ENCODE measurements at regions not wholly inside any gene's neighbourhood (a gene's known extent, or its start where the extent isn't known, plus 50 kb on each side); places are given as distances from the start of the nearest gene placed in this dataset.

DNA sequence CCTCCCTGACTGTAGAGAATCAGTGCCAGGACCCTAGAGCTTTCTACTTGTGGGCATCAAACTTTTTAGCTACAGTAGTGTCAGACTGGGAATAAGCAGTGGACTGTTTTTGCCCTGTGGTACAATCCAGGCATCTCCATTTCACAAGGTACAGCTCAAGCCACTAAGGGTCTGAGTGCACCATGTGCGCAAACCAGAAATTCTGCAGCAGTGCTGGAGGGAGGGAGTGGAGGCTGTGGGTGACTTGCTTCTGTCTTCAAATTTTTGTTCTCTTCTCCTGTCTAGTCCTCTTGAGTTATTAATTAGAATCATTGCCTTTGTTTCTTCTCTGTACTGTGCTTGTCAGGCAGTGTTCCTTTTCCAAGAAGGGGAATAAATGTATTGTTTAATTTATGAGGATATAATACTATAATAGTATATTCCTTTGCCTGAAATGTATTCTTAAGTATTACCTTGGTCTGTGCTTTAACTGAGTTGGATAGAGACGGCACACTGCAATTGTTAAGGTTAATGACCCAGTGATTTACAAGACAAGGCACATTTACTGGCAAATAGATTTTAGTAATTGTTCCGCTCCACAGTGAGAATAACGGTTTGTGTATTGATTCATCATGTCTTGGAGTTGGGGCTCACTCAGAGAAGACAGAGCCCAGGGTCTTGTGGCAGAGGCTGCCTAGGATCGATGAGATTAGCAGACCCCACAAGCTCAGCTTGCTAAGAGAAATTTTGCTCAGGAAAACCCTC is 390.6 kb upstream of the CFAP20DC start:
- no peak for DNase-seq

- DNase-seq = no peak
Measured at GRCh38 chr3:59438492-59438891, 388.7 kb upstream of the CFAP20DC start.

DNA sequence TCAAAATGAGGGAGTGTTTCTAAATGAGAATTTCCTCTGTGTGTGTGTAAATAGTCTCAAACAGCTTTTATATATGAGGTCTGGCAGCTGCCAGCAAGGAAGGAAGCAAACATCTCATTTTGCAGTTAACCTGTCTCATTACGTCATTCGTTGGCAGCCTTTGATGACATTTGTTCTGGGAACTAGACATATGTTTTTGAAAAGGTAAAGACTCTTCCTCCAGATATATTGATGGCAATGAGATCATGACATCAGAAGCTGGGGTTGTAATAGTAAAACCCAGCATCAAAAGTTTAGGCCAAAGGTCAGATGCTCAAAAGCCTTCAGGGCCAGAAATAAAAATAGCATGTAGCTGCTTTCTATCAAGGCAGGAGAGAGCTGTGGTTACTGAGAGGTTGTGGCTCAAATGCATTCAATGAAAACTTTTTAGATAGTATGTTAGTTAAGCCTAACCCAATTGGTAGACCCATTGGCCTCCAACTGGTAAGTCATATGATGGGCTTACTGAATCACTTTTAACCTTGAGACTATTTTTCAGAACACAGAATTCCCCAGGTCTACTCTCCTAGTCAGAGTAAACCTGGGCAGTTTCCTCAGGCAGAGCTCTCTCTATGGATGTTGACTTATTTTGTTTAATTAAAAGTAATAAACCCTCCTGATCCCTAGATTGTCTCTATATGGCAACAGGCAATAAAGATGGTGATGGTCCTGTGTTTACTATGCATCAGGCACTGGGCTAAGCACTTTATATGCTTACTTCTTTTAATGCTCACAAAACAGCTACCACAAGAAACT is 386.5 kb upstream of the CFAP20DC start:
- no peak for DNase-seq

DNA sequence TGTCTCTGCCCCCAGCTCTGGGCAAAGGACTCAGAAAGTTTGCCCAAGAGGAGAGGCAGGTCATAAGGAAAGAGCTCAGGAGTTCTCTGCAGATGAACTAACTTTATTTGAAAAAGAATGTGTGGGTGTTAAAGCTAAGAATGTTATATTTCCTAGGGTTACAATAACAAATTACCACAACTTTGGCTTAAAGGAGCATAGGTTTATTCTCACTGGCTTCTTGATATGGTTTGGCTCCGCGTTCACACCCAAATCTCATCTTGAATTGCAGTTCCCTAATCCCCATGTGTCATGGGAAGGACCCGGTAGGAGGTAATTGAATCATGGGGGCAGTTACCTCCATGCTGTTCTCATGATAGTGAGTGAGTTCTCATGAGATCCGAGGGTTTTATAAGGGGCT is 383.7 kb upstream of the CFAP20DC start:
- DNase-seq = no peak

DNA sequence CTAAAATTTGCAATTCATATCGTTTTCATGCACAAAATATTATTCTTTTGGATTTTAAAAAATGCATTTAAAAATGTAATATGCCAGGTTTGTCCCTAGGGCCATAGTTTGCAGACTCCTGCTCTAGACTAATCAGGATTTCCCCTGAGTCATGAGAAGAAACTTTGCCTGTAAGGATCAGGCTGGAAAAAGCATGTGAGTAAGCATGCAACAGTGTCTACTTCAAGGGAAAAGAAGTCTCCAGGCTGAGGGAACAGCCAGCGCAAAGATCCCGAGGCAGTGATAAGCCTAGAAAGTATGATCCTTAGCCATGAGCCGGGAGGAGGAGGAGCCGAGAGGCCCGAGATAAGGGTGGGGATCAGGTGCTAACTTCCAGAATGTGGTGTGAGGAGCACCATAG is 382.8 kb upstream of the CFAP20DC start:
- DNase-seq = no peak

DNA sequence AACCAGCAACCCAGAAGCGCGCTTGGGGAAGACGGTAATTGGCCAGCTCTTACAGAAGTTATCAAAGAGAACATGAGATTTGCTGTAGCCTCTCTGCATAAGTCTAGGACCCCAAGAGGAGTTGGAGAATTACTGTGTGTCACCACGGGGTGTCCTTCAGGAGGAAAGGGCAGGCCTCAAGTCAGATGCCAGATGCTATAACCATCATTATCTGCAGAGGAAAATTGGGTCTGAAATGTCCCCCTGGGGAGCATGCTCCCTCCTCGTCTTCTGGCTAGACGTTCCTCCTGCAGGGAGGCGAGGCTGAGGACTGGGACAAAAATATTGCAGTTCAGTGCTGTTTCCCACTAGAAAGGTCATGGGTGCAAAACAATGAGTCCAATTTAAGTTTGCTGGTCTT is 380.5 kb upstream of the CFAP20DC start:
- DNase-seq = no peak

DNA sequence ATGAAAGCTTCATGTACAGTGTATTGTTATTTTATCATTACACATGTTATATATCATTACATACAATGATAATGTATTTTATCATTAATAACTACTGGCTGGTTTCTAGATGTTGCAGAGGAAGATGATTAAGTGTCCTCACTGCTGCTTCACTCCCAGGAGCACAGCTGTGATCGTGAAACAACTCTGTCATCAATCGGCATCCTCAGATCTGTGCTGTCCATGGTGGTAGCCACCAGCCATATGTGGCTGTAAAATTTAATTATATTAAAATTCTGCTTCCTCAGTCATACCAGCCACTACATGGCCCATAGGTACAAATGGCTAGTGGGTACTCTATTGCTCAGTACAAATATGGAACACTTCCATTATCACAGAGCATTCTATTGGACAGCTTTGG is 379.4 kb upstream of the CFAP20DC start:
- DNase-seq = no peak

DNA sequence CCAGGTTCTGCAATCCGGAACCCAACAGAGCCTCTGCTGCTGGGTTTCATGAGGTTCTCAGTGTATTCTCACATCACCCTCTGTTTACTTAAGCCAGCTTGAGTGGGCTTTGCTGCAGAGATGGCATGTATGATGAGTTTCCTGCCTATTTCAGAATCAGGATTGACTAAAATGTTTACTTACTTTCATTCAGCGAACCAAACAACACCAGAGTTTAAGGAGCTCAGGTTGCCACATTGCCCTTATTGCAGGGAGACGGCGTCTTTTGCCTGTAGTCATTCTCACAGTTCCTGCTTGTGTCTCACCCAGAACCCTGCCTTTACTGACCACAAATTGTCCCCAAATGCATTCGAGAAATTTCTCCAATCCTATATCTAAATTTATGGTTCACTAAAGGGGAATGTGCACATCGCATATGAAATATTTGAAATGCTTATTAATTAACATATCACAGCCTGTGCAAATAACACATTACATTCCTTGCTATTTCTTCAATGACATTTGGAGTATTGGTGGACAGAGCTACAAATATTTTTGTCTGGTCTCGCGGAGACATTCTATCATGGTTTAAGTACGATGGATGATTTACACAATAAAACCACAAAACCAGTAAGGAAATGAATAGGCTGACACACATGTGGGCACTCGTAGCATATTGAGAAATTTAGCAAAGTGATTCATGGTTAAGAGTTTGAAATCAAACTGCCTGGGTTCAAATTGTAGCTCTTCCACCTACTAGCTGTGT is 377.2 kb upstream of the CFAP20DC start:
- DNase-seq = no peak

- DNase-seq = peak; percentile 25
Measured at GRCh38 chr3:59425942-59426341, 376.1 kb upstream of the CFAP20DC start.

- no peak for DNase-seq
Measured at GRCh38 chr3:59425371-59425770, 375.5 kb upstream of the CFAP20DC start.

DNA sequence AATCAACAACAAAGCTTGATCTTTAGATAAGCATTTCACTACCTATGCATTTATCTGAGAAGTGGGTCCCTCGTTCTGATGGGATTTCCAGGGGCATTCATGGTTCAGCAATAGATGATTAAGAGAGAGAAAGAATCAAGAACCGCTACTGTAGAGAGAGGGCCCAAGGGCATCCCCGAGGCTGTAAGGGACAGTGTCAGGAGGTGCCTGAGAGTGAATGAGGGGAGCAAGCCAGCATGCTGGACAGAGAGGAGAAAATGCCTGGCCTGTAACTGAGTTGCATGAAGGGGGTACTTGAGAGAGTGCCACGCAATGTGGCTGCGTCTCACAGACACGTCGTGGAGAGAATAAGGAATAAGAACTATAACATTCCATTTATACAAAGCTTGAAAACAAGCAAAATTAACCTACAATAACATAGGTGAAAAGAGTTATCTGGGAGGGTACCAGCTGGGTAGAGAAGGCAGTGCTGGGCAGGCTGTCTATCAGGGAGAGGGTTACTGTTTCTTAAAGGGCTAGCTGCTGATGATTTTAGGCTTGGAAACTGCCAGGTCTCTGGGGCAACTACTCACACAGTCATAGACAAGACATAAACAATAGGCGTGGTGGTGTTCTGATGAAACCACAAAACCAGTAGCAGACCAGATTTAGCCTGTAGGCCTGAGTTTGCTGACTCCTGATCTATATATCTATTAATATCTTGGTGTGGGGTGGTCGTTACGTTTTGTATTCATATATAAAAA is 374.6 kb upstream of the CFAP20DC start:
- DNase-seq = no peak

DNA sequence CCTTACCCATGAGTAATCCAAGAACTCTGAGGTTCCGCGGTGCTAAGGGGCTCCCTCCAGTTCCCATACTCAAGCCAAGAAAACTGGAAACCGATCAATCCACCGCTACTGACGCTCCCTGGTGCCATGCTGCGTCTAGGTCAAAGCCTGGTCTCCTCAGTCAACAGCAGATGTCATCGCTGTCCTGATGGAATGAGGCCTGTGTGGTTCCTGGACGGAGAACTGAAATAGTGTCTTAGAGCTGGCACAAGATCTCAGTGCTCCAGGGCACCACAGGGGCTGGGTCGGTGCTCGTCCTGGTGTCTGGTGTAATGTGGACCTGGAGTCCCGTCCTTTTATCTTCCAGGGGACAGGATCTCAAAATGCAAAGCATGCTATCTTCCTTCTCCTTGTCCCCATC is 373.9 kb upstream of the CFAP20DC start:
- DNase-seq = no peak

DNA sequence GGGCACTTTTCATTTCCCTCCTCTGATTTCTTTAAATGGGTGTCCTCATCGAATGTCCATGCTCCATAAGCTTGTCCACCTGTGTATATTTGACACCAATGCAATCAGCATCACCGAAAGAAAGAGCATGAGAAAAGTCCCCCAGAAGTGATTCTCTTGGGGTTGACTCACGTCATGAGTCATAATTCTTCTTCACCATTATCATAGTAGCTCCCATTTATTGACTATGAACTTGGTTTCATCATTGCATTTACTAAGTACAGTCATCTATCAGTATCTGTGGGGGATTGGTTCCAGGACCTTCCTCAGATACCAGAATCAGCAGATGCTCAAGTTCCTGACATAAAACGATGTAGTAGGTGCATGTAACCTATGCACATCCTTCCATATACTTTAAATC is 372.5 kb upstream of the CFAP20DC start:
- no peak for DNase-seq

DNA sequence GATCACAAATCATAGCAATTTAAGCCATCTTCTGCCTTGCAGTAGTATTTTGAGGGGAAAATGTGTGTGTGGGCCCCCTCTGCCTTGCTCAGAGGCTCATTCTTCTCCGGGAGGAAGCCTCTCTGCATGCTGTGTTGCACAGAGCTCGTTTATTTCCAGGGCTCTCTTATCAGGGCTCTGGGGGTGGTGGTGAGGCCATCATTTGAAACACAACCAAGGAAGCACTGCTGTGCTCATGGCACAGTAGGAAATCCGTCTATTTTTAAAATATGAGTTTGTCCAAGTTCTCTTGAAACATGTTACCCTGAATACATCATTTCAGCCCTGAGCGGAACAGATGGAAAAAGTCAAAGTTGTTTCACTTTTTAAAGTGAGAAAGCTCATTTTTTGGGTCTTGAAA is 369.0 kb upstream of the CFAP20DC start:
- no peak for DNase-seq

DNA sequence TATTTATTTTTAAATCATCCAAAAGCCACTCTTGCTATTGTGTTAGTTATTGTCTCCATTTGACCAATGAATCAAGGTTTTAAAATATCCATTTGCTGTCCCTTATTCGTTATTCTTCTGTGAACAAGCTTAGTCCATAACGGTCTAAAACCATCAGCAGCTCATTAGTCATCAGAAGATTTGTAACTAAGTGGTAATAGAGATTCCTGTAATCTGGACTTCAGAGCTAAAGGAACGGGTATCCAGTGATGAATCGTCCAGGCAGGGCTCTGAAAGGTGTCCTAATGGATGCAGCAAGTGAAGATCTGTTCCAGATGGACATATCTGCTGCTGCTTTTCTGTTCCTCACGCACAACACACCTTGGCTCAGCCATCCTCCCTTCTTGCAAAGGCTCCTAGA is 362.7 kb upstream of the CFAP20DC start:
- DNase-seq = no peak

DNA sequence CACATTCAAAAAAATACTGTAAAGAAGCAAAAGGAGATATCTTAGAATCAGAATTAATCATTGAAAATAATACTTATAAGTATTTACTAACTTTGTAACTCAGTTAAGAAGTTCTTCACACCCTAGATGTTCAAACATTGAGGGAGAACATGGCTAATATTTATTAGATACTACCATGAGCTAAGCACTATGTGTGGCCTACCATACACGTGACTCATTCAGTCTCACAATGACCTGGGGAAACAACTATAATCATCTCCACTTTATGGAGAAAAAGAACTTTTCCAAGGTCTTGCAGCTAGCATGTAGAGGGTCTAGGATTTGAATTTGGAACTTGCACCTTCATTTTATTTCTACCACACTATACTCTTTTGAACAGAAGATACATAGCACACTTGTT is 361.9 kb upstream of the CFAP20DC start:
- no peak for DNase-seq

- DNase-seq = no peak
Measured at GRCh38 chr3:59411186-59411585, 361.4 kb upstream of the CFAP20DC start.

GRCh38 chr3:59408047-59408624 is 358.3 kb upstream of the CFAP20DC start:
- DNase-seq = no peak

GRCh38 chr3:59407425-59407824 is 357.6 kb upstream of the CFAP20DC start:
- DNase-seq = no peak

- no peak for DNase-seq
Measured at GRCh38 chr3:59406943-59407342, 357.1 kb upstream of the CFAP20DC start.

GRCh38 chr3:59404851-59405250 is 355.0 kb upstream of the CFAP20DC start:
- no peak for DNase-seq

DNA sequence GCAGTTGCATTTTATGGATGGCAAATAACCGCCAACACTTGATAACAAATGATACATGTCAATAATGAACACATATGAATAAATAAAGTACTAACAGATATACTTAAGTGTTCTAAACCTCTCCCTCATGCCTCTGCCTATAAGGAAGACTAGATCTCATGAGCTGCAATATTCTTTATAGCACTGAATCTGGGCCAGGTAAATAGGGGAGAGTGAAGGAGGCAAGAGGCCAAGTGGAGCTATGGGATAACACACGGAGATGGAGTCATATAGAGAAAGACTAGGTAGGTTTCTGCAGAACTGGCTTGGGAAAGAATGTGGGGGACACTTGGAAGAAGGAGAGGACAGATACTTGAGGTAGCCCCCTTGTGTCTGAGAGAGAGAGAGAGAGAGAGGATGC is 354.2 kb upstream of the CFAP20DC start:
- no peak for DNase-seq

GRCh38 chr3:59401924-59402323 is 352.1 kb upstream of the CFAP20DC start:
- no peak for DNase-seq

Measured in activated CD4-positive, alpha-beta T cell treated with anti-CD3 and anti-CD28 coated beads for 1 hour (primary cell).